C4-2B (cell line): ENCODE measurements at regions not wholly inside any gene's neighbourhood (a gene's known extent, or its start where the extent isn't known, plus 50 kb on each side); places are given as distances from the start of the nearest gene placed in this dataset.

Experiments
- CTCF ChIP-seq: fragments of 450-650 bp; conservative IDR thresholded peaks from 2 replicates; pipeline ENCODE4 v1.5.1; 2017; ENCODE audit warnings: mild to moderate bottlenecking
- ZFX ChIP-seq: fragments of 450-650 bp; IDR thresholded peaks from 2 replicates; pipeline ENCODE4 v1.6.1; 2017

DNA sequence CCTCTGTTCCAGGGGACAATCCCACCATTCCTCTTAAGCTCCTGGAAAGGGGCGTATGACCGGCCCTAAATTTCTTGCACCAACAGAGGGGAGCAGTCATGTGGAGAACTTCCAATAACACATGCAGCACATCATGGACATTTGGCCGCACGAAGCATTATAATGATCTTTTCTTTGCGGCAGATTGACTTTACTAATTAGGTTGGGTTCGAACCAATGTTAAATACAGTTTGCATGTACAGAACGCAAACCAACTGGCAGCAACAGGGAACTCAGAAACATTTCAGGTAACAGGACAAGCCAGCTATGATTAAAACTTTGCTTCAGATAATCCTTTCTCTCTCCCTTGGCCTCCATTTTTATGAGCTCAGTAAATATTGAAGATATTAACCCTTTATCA lies 100.8 kb upstream of the ADPGK start:
- no peak for TF ChIP-seq CTCF
- no peak for TF ChIP-seq ZFX
